GM12878 (cell line): ENCODE measurements at regions not wholly inside any gene's neighbourhood (a gene's known extent, or its start where the extent isn't known, plus 50 kb on each side); places are given as distances from the start of the nearest gene placed in this dataset.

Experiments used
- ATAC-seq: fragments of 200-7000 bp; cut with Tn5 transposase; 3 replicates; pipeline ENCODE4 v1.9.1; 2020; ENCODE audit warnings: mild to moderate bottlenecking, moderate library complexity
- BruUV-seq: library from RNA; stranded (reverse); fragments of 400-500 nt; replicated peaks from 2 replicates; lab custom pipeline; 2021; lab: Mats Ljungman, UMichigan
- CTCF ChIA-PET: fragments of 300-600 bp; sonication (Branson Sonifier 250); formaldehyde crosslinking; extraction: SDS; loops from one replicate; lab custom pipeline; 2021; ENCODE audit warnings: inconsistent platforms; lab: Yijun Ruan, JAX
- POLR2A ChIA-PET: fragments of 350-600 bp; formaldehyde crosslinking; extraction: SDS; loops from one replicate; lab custom pipeline; 2021; ENCODE audit warnings: inconsistent platforms; lab: Charles Lee
- RAD21 ChIA-PET: fragments of 300-600 bp; sonication (Branson Sonifier 250); formaldehyde crosslinking; loops from one replicate; lab custom pipeline; 2023; ENCODE audit warnings: antibody characterized with exemption; ENCODE audit not compliant: unreplicated experiment; lab: Charles Lee
- SMC1A ChIA-PET: fragments of 300-600 bp; sonication (Branson Sonifier 250); formaldehyde crosslinking; loops from one replicate; lab custom pipeline; 2023; ENCODE audit not compliant: unreplicated experiment, uncharacterized antibody; lab: Charles Lee
- DNase-seq: peaks from one replicate; pipeline ENCODE4 v3.0.0-alpha.2; 2011; ENCODE audit warnings: low read depth, low spot score
- FAIRE-seq: peaks from 3 replicates; lab custom pipeline; 2011; peaks lifted over from hg19 to GRCh38; lab: Jason Lieb, UNC
- H2AFZ ChIP-seq: 2 replicates; pipeline ENCODE4 v1.6.0; 2011; ENCODE audit warnings: low read depth, low read length, control low read depth; ENCODE audit not compliant: control insufficient read depth
- H3K27ac ChIP-seq: 2 replicates; pipeline ENCODE4 v1.5.1; 2011; ENCODE audit warnings: control low read depth; ENCODE audit not compliant: control insufficient read depth, insufficient read depth
- H3K27me3 ChIP-seq, 2 experiments: replicated peaks in 1 of 2; 2 replicates each; pipeline versions ENCODE4 v1.6.0 to v1.6.1; 2011; ENCODE audit warnings: low read length in 1 of 2; ENCODE audit not compliant: control insufficient read depth in 2 of 2, insufficient read depth in 2 of 2
- H3K36me3 ChIP-seq, 2 experiments: 2 replicates each; pipeline ENCODE4 v1.5.1; 2011; ENCODE audit warnings: low read length in 1 of 2; ENCODE audit not compliant: control insufficient read depth in 2 of 2, insufficient read depth in 2 of 2
- H3K4me1 ChIP-seq: 2 replicates; pipeline ENCODE4 v1.6.1; 2011; ENCODE audit warnings: mild to moderate bottlenecking, low read length, moderate library complexity, mixed read lengths; ENCODE audit not compliant: control insufficient read depth, insufficient read depth
- H3K4me2 ChIP-seq: 2 replicates; pipeline ENCODE4 v1.6.0; 2011; ENCODE audit warnings: control low read depth; ENCODE audit not compliant: control insufficient read depth, insufficient read depth
- H3K4me3 ChIP-seq: fragments of 200-600 bp; sonication (generic); 2 replicates; pipeline ENCODE4 v1.5.1; 2016
- H3K79me2 ChIP-seq: 2 replicates; pipeline ENCODE4 v1.6.0; 2011; ENCODE audit warnings: low read length; ENCODE audit not compliant: control insufficient read depth, insufficient read depth
- H3K9ac ChIP-seq: 2 replicates; pipeline ENCODE4 v1.8.0; 2011; ENCODE audit warnings: low read length, control low read depth, mixed read lengths; ENCODE audit not compliant: control insufficient read depth, insufficient read depth
- H3K9me3 ChIP-seq: replicated peaks from 3 replicates; pipeline ENCODE4 v1.5.1; 2011; ENCODE audit warnings: mild to moderate bottlenecking, low read length; ENCODE audit not compliant: control insufficient read depth, insufficient read depth
- H4K20me1 ChIP-seq: 2 replicates; pipeline ENCODE4 v1.6.0; 2011; ENCODE audit not compliant: control insufficient read depth, insufficient read depth
- CHD4 ChIP-seq: fragments of 200-600 bp; sonication (generic); IDR thresholded peaks from 2 replicates; pipeline ENCODE4 v1.6.1; 2016; ENCODE audit warnings: mild to moderate bottlenecking
- DPF2 ChIP-seq: fragments of 450-650 bp; IDR thresholded peaks from 2 replicates; pipeline ENCODE4 v1.6.1; 2017; ENCODE audit warnings: mild to moderate bottlenecking
- POLR2AphosphoS2 ChIP-seq: IDR thresholded peaks from 2 replicates; pipeline ENCODE4 v1.6.1; 2011; ENCODE audit warnings: low read depth, mild to moderate bottlenecking, low read length, improper control_type of control experiment, moderate library complexity
- TAF1 ChIP-seq: IDR thresholded peaks from 2 replicates; pipeline ENCODE4 v1.6.1; 2011; ENCODE audit warnings: mild to moderate bottlenecking, low read depth, low read length, borderline replicate concordance
- WRNIP1 ChIP-seq: IDR thresholded peaks from 2 replicates; pipeline ENCODE4 v1.6.1; 2011; ENCODE audit warnings: low read depth, low read length, improper control_type of control experiment, borderline replicate concordance
- ZBED1 ChIP-seq: IDR thresholded peaks from 2 replicates; pipeline ENCODE4 v1.6.1; 2016; ENCODE audit warnings: borderline replicate concordance
- ZNF274 ChIP-seq: IDR thresholded peaks from one replicate; pipeline ENCODE4 v1.8.0; 2011; ENCODE audit not compliant: insufficient read length, insufficient read depth
- WGBS: methylation state at CpG from one replicate; pipeline ENCODE4 v1.1.6; 2016; ENCODE audit warnings: low lambda C conversion rate; ENCODE audit not compliant: insufficient replicate concordance, insufficient coverage; ENCODE audit errors: missing lambda C conversion rate; 5-methylcytosine and 5-hydroxymethylcytosine counted together
- in situ Hi-C: fragments of 300-500 bp; cut with MboI; formaldehyde crosslinking; loops from 9 replicates; pipeline ENCODE4 v1.14.3; 2018; ENCODE audit warnings: mixed read lengths
- intact Hi-C: fragments of 100-400 bp; cut with micrococcal nuclease; formaldehyde crosslinking; loops from one replicate; pipeline ENCODE4 v1.14.2; 2022; ENCODE audit not compliant: unreplicated experiment
- TF ChIP-seq, protein P1 (sequence below): fragments of 450-650 bp; formaldehyde crosslinking; IDR thresholded peaks from 2 replicates; pipeline ENCODE4 v1.4.0; 2020; ENCODE audit warnings: mild to moderate bottlenecking, moderate library complexity
- TF ChIP-seq, protein P2 (sequence below): fragments of 450-650 bp; conservative IDR thresholded peaks from 2 replicates; pipeline ENCODE4 v1.6.1; 2017; ENCODE audit warnings: mild to moderate bottlenecking, moderate library complexity
- TF ChIP-seq, protein P3 (sequence below): fragments of 150-350 bp; IDR thresholded peaks from 2 replicates; pipeline ENCODE4 v1.6.1; 2016; ENCODE audit warnings: low read depth, low read length
- TF ChIP-seq, protein P4 (sequence below): fragments of 450-650 bp; IDR thresholded peaks from 2 replicates; pipeline ENCODE4 v1.6.1; 2016; ENCODE audit warnings: mild to moderate bottlenecking, moderate library complexity, borderline replicate concordance

DNA sequence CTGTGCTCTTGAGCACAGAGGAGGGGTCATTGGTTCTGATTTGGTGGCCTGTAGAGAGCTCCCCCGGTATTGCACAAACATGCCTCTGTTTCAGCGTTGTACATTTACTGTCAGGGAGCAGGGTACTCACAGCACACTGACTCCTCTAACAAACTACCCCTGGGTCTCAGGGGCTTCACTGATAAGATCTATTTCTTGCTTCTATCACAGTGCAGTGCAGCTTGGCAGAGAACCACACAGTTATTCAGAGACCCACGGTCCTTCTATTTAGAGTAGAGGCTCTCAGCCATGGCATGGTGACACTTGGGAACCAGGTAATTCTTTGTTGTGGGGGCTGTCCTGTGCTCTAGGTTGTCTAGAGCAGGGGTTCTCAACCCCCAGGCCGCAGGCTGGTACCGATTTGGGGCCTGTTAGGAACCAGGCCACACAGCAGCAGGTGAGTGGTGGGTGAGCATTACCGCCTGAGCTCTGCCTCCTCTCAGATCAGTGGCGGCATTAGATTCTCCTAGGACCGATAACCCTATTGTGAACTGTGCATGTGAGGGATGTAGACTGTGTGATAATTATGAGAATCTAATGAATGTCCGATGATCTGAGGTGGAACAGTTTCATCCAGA lies 133.4 kb upstream of the MYCN start:
- in situ Hi-C loops, result no loop called here
- no peaks in the 10 kb centered on the region for H3K9me3 ChIP-seq

More for the DNA sequence above, 133.4 kb upstream of the MYCN start:
- intact Hi-C loops, result no loop called here
- Histone ChIP-seq H4K20me1 (no peaks in the 10 kb centered on the region), H3K27me3 (peaks cover 2 to 3% of the 10 kb centered on the region in 2 experiments; a peak in 2 of 4 replicates), H3K36me3 (no peaks in the 10 kb centered on the region), H3K4me1 (no peaks in the 10 kb centered on the region), H3K4me3 (no peak overlapping the region), H3K9ac (no peak overlapping the region), H3K79me2 (no peaks in the 10 kb centered on the region), H2AFZ (no peak overlapping the region), H3K27ac (no peak overlapping the region), H3K4me2 (no peak overlapping the region)
- DNase-seq (no peak), ATAC-seq (no peak), FAIRE-seq (no peak)
- ChIA-PET SMC1A (no interaction called here), CTCF (no interaction called here), RAD21 (no interaction called here), POLR2A (no interaction called here)
- BruUV-seq, result no TSS peak
- TF ChIP-seq, protein P1, sequence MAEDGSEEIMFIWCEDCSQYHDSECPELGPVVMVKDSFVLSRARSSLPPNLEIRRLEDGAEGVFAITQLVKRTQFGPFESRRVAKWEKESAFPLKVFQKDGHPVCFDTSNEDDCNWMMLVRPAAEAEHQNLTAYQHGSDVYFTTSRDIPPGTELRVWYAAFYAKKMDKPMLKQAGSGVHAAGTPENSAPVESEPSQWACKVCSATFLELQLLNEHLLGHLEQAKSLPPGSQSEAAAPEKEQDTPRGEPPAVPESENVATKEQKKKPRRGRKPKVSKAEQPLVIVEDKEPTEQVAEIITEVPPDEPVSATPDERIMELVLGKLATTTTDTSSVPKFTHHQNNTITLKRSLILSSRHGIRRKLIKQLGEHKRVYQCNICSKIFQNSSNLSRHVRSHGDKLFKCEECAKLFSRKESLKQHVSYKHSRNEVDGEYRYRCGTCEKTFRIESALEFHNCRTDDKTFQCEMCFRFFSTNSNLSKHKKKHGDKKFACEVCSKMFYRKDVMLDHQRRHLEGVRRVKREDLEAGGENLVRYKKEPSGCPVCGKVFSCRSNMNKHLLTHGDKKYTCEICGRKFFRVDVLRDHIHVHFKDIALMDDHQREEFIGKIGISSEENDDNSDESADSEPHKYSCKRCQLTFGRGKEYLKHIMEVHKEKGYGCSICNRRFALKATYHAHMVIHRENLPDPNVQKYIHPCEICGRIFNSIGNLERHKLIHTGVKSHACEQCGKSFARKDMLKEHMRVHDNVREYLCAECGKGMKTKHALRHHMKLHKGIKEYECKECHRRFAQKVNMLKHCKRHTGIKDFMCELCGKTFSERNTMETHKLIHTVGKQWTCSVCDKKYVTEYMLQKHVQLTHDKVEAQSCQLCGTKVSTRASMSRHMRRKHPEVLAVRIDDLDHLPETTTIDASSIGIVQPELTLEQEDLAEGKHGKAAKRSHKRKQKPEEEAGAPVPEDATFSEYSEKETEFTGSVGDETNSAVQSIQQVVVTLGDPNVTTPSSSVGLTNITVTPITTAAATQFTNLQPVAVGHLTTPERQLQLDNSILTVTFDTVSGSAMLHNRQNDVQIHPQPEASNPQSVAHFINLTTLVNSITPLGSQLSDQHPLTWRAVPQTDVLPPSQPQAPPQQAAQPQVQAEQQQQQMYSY, result no peak
- no peak for TF ChIP-seq ZBED1
- no peak for TF ChIP-seq ZNF274
- TF ChIP-seq CHD4, result no peak
- TF ChIP-seq, protein P2, sequence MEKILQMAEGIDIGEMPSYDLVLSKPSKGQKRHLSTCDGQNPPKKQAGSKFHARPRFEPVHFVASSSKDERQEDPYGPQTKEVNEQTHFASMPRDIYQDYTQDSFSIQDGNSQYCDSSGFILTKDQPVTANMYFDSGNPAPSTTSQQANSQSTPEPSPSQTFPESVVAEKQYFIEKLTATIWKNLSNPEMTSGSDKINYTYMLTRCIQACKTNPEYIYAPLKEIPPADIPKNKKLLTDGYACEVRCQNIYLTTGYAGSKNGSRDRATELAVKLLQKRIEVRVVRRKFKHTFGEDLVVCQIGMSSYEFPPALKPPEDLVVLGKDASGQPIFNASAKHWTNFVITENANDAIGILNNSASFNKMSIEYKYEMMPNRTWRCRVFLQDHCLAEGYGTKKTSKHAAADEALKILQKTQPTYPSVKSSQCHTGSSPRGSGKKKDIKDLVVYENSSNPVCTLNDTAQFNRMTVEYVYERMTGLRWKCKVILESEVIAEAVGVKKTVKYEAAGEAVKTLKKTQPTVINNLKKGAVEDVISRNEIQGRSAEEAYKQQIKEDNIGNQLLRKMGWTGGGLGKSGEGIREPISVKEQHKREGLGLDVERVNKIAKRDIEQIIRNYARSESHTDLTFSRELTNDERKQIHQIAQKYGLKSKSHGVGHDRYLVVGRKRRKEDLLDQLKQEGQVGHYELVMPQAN, result no peak
- TF ChIP-seq, protein P3, sequence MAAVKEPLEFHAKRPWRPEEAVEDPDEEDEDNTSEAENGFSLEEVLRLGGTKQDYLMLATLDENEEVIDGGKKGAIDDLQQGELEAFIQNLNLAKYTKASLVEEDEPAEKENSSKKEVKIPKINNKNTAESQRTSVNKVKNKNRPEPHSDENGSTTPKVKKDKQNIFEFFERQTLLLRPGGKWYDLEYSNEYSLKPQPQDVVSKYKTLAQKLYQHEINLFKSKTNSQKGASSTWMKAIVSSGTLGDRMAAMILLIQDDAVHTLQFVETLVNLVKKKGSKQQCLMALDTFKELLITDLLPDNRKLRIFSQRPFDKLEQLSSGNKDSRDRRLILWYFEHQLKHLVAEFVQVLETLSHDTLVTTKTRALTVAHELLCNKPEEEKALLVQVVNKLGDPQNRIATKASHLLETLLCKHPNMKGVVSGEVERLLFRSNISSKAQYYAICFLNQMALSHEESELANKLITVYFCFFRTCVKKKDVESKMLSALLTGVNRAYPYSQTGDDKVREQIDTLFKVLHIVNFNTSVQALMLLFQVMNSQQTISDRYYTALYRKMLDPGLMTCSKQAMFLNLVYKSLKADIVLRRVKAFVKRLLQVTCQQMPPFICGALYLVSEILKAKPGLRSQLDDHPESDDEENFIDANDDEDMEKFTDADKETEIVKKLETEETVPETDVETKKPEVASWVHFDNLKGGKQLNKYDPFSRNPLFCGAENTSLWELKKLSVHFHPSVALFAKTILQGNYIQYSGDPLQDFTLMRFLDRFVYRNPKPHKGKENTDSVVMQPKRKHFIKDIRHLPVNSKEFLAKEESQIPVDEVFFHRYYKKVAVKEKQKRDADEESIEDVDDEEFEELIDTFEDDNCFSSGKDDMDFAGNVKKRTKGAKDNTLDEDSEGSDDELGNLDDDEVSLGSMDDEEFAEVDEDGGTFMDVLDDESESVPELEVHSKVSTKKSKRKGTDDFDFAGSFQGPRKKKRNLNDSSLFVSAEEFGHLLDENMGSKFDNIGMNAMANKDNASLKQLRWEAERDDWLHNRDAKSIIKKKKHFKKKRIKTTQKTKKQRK, result no peak
- TF ChIP-seq TAF1, result no peak
- no peak for TF ChIP-seq DPF2
- no peak for TF ChIP-seq WRNIP1
- TF ChIP-seq POLR2AphosphoS2, result no peak
- TF ChIP-seq, protein P4, sequence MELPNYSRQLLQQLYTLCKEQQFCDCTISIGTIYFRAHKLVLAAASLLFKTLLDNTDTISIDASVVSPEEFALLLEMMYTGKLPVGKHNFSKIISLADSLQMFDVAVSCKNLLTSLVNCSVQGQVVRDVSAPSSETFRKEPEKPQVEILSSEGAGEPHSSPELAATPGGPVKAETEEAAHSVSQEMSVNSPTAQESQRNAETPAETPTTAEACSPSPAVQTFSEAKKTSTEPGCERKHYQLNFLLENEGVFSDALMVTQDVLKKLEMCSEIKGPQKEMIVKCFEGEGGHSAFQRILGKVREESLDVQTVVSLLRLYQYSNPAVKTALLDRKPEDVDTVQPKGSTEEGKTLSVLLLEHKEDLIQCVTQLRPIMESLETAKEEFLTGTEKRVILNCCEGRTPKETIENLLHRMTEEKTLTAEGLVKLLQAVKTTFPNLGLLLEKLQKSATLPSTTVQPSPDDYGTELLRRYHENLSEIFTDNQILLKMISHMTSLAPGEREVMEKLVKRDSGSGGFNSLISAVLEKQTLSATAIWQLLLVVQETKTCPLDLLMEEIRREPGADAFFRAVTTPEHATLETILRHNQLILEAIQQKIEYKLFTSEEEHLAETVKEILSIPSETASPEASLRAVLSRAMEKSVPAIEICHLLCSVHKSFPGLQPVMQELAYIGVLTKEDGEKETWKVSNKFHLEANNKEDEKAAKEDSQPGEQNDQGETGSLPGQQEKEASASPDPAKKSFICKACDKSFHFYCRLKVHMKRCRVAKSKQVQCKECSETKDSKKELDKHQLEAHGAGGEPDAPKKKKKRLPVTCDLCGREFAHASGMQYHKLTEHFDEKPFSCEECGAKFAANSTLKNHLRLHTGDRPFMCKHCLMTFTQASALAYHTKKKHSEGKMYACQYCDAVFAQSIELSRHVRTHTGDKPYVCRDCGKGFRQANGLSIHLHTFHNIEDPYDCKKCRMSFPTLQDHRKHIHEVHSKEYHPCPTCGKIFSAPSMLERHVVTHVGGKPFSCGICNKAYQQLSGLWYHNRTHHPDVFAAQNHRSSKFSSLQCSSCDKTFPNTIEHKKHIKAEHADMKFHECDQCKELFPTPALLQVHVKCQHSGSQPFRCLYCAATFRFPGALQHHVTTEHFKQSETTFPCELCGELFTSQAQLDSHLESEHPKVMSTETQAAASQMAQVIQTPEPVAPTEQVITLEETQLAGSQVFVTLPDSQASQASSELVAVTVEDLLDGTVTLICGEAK, result no peak
- WGBS, result 38% methylated on average over 9 of the region's 9 CpGs
